ENCODE measurements at regions not wholly inside any gene's neighbourhood (a gene's known extent, or its start where the extent isn't known, plus 50 kb on each side); places are given as distances from the start of the nearest gene placed in this dataset.
"Not testable (repeated sequence)": the region's sequence is repeated elsewhere in the genome, so short reads cannot be mapped to it uniquely, and the experiment has no call there.

GRCh38 chr6:19329078-19329477 is 508.1 kb upstream of the ID4 start:
- no peak for DNase-seq (ENCODE audit: low spot score)

GRCh38 chr6:19331089-19331488 is 506.1 kb upstream of the ID4 start:
- no peak for DNase-seq (ENCODE audit: low spot score)

- no peak for DNase-seq (ENCODE audit: low spot score)
Observed at GRCh38 chr6:19332806-19333460, 504.2 kb upstream of the ID4 start.

- DNase-seq (ENCODE audit: low spot score): no peak
Observed at GRCh38 chr6:19333936-19334335, 503.2 kb upstream of the ID4 start.

GRCh38 chr6:19336579-19336978 is 500.6 kb upstream of the ID4 start:
- DNase-seq (ENCODE audit: low spot score): no peak

- DNase-seq (ENCODE audit: low spot score): no peak
Observed at GRCh38 chr6:19337101-19337500, 500.1 kb upstream of the ID4 start.

- no peak for DNase-seq (ENCODE audit: low spot score)
Observed at GRCh38 chr6:19342616-19343015, 494.6 kb upstream of the ID4 start.

GRCh38 chr6:19349429-19349828 is 487.7 kb upstream of the ID4 start:
- no peak for DNase-seq (ENCODE audit: low spot score)

GRCh38 chr6:19354181-19354580 is 483.0 kb upstream of the ID4 start:
- no peak for DNase-seq (ENCODE audit: low spot score)

GRCh38 chr6:19356692-19357091 is 480.5 kb upstream of the ID4 start:
- DNase-seq (ENCODE audit: low spot score): no peak

GRCh38 chr6:19362396-19362795 is 474.8 kb upstream of the ID4 start:
- DNase-seq (ENCODE audit: low spot score): no peak

GRCh38 chr6:19368511-19368910 is 468.7 kb upstream of the ID4 start:
- DNase-seq (ENCODE audit: low spot score): no peak

GRCh38 chr6:19369785-19370184 is 467.4 kb upstream of the ID4 start:
- no peak for DNase-seq (ENCODE audit: low spot score)

- no peak for DNase-seq (ENCODE audit: low spot score)
Observed at GRCh38 chr6:19370831-19371230, 466.3 kb upstream of the ID4 start.

GRCh38 chr6:19375613-19376012 is 461.6 kb upstream of the ID4 start:
- DNase-seq (ENCODE audit: low spot score): no peak

GRCh38 chr6:19377722-19378121 is 459.4 kb upstream of the ID4 start:
- DNase-seq (ENCODE audit: low spot score): no peak

- DNase-seq (ENCODE audit: low spot score): no peak
Observed at GRCh38 chr6:19380293-19380692, 456.9 kb upstream of the ID4 start.

GRCh38 chr6:19382676-19383075 is 454.5 kb upstream of the ID4 start:
- DNase-seq (ENCODE audit: low spot score): no peak

GRCh38 chr6:19391926-19392325 is 445.2 kb upstream of the ID4 start:
- no peak for DNase-seq (ENCODE audit: low spot score)

GRCh38 chr6:19394051-19394450 is 443.1 kb upstream of the ID4 start:
- no peak for DNase-seq (ENCODE audit: low spot score)

- no peak for DNase-seq (ENCODE audit: low spot score)
Observed at GRCh38 chr6:19394687-19395086, 442.5 kb upstream of the ID4 start.

GRCh38 chr6:19395316-19395715 is 441.9 kb upstream of the ID4 start:
- no peak for DNase-seq (ENCODE audit: low spot score)

- no peak for DNase-seq (ENCODE audit: low spot score)
Observed at GRCh38 chr6:19399406-19399805, 437.8 kb upstream of the ID4 start.

- not testable (repeated sequence) for DNase-seq (ENCODE audit: low spot score)
Observed at GRCh38 chr6:19404884-19405283, 432.3 kb upstream of the ID4 start.

GRCh38 chr6:19408331-19408730 is 428.8 kb upstream of the ID4 start:
- DNase-seq (ENCODE audit: low spot score): no peak
